ENCODE measurements at regions not wholly inside any gene's neighbourhood (a gene's known extent, or its start where the extent isn't known, plus 50 kb on each side); places are given as distances from the start of the nearest gene placed in this dataset.

GRCh38 chr6:23365732-23366131 lies 760.3 kb upstream of the NRSN1 start:
- Histone ChIP-seq H3K9me3 (ENCODE audit: control insufficient read depth in 2 of 2, low read length in 2 of 2) (peaks cover 0 to 3% of the 10 kb centered on the region in 2 donors), H3K9ac (ENCODE audit: low read depth in 1 of 2, low read length in 2 of 2) (no peak overlapping the region), H3K4me3 (ENCODE audit: low read length in 2 of 2) (no peak overlapping the region), H3K36me3 (ENCODE audit: control insufficient read depth in 2 of 2, insufficient read depth in 2 of 2, low read length in 2 of 2) (no peaks in the 10 kb centered on the region), H3K27me3 (ENCODE audit: control insufficient read depth in 2 of 2, insufficient read depth in 2 of 2, low read length in 2 of 2) (no peaks in the 10 kb centered on the region), H3K27ac (ENCODE audit: low read depth in 2 of 2, low read length in 2 of 2) (no peak overlapping the region), H3K4me1 (ENCODE audit: control insufficient read depth in 2 of 2, insufficient read depth in 2 of 2, low read length in 2 of 2) (no peaks in the 10 kb centered on the region)

DNA sequence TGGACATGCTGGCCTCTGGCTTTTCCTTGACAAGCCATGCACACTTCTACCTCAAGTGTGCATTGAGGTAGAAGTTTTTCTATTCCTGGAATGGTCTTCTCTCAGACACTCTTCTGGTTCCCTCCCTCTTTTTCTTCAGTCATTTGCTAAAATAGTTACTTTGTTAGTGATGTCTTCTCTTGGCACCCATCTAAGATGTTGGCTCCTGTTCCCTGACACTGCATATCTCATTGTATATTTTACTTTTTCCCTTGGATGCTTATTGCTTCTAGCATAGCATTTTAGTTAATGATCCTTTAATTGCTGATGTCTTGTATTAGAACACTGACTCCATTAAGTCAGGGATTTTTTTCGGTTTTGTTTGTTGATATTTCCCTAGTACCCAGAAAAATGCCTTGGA lies 758.7 kb upstream of the NRSN1 start:
- no peak overlapping the region for H3K4me3 ChIP-seq (ENCODE audit: low read length in 2 of 2)
- no peak overlapping the region for H3K27ac ChIP-seq (ENCODE audit: low read depth in 2 of 2, low read length in 2 of 2)
- H3K9ac ChIP-seq (ENCODE audit: low read depth in 1 of 2, low read length in 2 of 2): no peak overlapping the region
- H3K9me3 ChIP-seq (ENCODE audit: control insufficient read depth in 2 of 2, low read length in 2 of 2): peaks cover 0 to 3% of the 10 kb centered on the region in 2 donors
- no peaks in the 10 kb centered on the region for H3K4me1 ChIP-seq (ENCODE audit: control insufficient read depth in 2 of 2, insufficient read depth in 2 of 2, low read length in 2 of 2)
- H3K36me3 ChIP-seq (ENCODE audit: control insufficient read depth in 2 of 2, insufficient read depth in 2 of 2, low read length in 2 of 2): no peaks in the 10 kb centered on the region
- H3K27me3 ChIP-seq (ENCODE audit: control insufficient read depth in 2 of 2, insufficient read depth in 2 of 2, low read length in 2 of 2): no peaks in the 10 kb centered on the region

DNA sequence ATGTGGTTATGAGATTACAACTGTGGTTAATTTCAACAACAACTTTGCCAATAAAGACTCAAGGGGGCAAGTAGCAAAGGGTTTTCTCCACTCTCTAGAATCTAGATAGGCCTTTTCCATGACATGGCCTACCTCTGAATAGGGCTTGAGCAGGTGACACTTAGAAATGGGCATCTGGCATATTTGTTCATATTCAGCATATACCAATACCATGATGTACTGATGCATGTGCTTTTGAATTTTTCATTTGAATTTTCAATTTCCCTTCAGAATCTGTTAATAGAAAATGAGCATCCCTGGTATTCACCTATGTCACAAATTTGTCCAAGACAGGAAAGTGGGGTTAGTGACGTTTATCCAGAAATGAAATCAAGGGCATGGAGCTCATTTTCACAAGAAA lies 757.5 kb upstream of the NRSN1 start:
- Histone ChIP-seq H3K4me3 (ENCODE audit: low read length in 2 of 2) (no peak overlapping the region), H3K36me3 (ENCODE audit: control insufficient read depth in 2 of 2, insufficient read depth in 2 of 2, low read length in 2 of 2) (no peaks in the 10 kb centered on the region)

DNA sequence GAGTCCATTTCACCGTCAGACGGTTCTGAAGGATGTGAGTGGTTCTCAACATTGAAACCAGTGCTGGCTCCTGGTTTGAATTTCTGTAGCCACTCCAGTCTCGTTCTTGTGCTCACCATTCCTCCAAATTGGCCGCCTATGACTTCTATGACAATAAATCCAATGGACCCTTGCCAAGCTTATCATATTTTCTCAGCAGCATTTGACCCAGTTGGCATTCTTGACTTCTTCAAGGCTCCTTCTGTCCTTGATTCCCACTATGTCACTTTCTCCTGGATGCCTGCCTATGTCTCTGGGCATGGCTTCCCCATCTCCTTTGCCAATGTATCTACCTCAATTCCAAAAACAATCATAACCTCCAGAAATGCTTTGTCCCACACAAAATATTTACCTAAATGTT lies 756.0 kb upstream of the NRSN1 start:
- Histone ChIP-seq H3K27ac (ENCODE audit: low read depth in 2 of 2, low read length in 2 of 2) (no peak overlapping the region), H3K36me3 (ENCODE audit: control insufficient read depth in 2 of 2, insufficient read depth in 2 of 2, low read length in 2 of 2) (no peaks in the 10 kb centered on the region), H3K9me3 (ENCODE audit: control insufficient read depth in 2 of 2, low read length in 2 of 2) (peaks cover 0 to 3% of the 10 kb centered on the region in 2 donors), H3K9ac (ENCODE audit: low read depth in 1 of 2, low read length in 2 of 2) (no peak overlapping the region), H3K4me1 (ENCODE audit: control insufficient read depth in 2 of 2, insufficient read depth in 2 of 2, low read length in 2 of 2) (no peaks in the 10 kb centered on the region), H3K27me3 (ENCODE audit: control insufficient read depth in 2 of 2, insufficient read depth in 2 of 2, low read length in 2 of 2) (no peaks in the 10 kb centered on the region), H3K4me3 (ENCODE audit: low read length in 2 of 2) (no peak overlapping the region)

More for the DNA sequence above, 757.5 kb upstream of the NRSN1 start:
- no peaks in the 10 kb centered on the region for H3K27me3 ChIP-seq (ENCODE audit: control insufficient read depth in 2 of 2, insufficient read depth in 2 of 2, low read length in 2 of 2)
- H3K9me3 ChIP-seq (ENCODE audit: control insufficient read depth in 2 of 2, low read length in 2 of 2): peaks cover 0 to 3% of the 10 kb centered on the region in 2 donors
- no peak overlapping the region for H3K27ac ChIP-seq (ENCODE audit: low read depth in 2 of 2, low read length in 2 of 2)
- no peak overlapping the region for H3K9ac ChIP-seq (ENCODE audit: low read depth in 1 of 2, low read length in 2 of 2)
- H3K4me1 ChIP-seq (ENCODE audit: control insufficient read depth in 2 of 2, insufficient read depth in 2 of 2, low read length in 2 of 2): no peaks in the 10 kb centered on the region

DNA sequence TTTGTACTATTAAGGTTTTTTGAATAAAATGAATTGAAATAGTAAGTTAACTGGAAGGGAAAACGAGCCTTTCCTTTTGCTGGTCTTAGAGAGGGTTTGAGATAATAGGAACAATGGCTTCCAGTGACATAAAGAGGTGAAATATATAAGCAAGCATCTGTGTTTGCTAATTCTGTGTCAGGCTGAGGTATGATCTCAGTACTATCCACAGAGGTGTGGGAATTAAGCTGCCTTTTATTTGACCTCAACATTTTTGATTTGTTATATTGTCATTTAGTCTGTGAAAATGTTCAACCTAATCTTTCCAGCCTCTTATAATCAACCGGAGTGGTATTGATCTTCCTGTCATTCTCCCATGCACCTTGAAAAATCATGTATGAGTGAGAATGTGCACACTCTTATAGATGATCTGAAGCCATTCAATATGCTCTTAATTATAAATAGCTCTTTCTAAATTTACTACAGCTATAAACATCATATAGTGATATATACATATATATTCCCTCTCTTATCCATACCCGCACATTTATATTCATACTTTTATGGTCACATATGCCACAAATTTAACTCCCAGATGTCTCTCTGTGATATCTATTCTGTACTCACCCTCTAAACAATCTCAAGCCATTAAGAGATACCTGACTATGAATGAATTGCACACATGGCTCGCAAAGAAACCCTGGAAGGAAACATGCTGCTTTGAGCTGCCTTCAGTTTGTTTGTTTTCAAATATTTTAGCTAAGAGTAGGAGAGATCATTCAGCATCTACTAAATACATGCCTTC lies 754.7 kb upstream of the NRSN1 start:
- H3K9me3 ChIP-seq (ENCODE audit: control insufficient read depth in 2 of 2, low read length in 2 of 2): peaks cover 0 to 3% of the 10 kb centered on the region in 2 donors
- H3K27me3 ChIP-seq (ENCODE audit: control insufficient read depth in 2 of 2, insufficient read depth in 2 of 2, low read length in 2 of 2): no peaks in the 10 kb centered on the region
- H3K27ac ChIP-seq (ENCODE audit: low read depth in 2 of 2, low read length in 2 of 2): no peak overlapping the region
- H3K36me3 ChIP-seq (ENCODE audit: control insufficient read depth in 2 of 2, insufficient read depth in 2 of 2, low read length in 2 of 2): no peaks in the 10 kb centered on the region
- no peak overlapping the region for H3K4me3 ChIP-seq (ENCODE audit: low read length in 2 of 2)
- H3K4me1 ChIP-seq (ENCODE audit: control insufficient read depth in 2 of 2, insufficient read depth in 2 of 2, low read length in 2 of 2): no peaks in the 10 kb centered on the region
- no peak overlapping the region for H3K9ac ChIP-seq (ENCODE audit: low read depth in 1 of 2, low read length in 2 of 2)

GRCh38 chr6:23377830-23378229 lies 748.2 kb upstream of the NRSN1 start:
- Histone ChIP-seq H3K27me3 (ENCODE audit: control insufficient read depth in 2 of 2, insufficient read depth in 2 of 2, low read length in 2 of 2) (no peaks in the 10 kb centered on the region), H3K4me3 (ENCODE audit: low read length in 2 of 2) (no peak overlapping the region), H3K9ac (ENCODE audit: low read depth in 1 of 2, low read length in 2 of 2) (no peak overlapping the region), H3K4me1 (ENCODE audit: control insufficient read depth in 2 of 2, insufficient read depth in 2 of 2, low read length in 2 of 2) (no peaks in the 10 kb centered on the region), H3K36me3 (ENCODE audit: control insufficient read depth in 2 of 2, insufficient read depth in 2 of 2, low read length in 2 of 2) (no peaks in the 10 kb centered on the region), H3K27ac (ENCODE audit: low read depth in 2 of 2, low read length in 2 of 2) (no peak overlapping the region), H3K9me3 (ENCODE audit: control insufficient read depth in 2 of 2, low read length in 2 of 2) (no peaks in the 10 kb centered on the region)

DNA sequence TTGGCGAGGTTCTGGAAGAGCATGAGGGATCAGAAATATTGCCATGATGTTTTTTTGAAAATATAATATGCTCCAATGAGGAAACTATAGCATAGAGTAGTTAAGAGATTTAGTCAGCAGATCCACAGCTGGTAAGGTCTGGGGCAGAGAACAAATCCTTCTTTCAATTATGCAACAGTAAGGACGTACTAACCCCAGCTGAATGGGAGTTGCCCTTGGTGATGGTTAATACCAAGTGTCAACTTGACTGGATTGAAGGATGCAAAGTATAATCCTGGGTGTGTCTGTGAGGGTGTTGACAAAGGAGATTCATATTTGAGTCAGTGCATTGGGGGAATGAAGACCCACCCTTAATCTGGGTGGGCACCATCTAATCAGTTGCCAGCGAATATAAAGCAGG lies 745.5 kb upstream of the NRSN1 start:
- Histone ChIP-seq H3K4me3 (ENCODE audit: low read length in 2 of 2) (no peak overlapping the region), H3K36me3 (ENCODE audit: control insufficient read depth in 2 of 2, insufficient read depth in 2 of 2, low read length in 2 of 2) (no peaks in the 10 kb centered on the region), H3K27ac (ENCODE audit: low read depth in 2 of 2, low read length in 2 of 2) (no peak overlapping the region), H3K9me3 (ENCODE audit: control insufficient read depth in 2 of 2, low read length in 2 of 2) (no peaks in the 10 kb centered on the region), H3K9ac (ENCODE audit: low read depth in 1 of 2, low read length in 2 of 2) (no peak overlapping the region), H3K4me1 (ENCODE audit: control insufficient read depth in 2 of 2, insufficient read depth in 2 of 2, low read length in 2 of 2) (no peaks in the 10 kb centered on the region), H3K27me3 (ENCODE audit: control insufficient read depth in 2 of 2, insufficient read depth in 2 of 2, low read length in 2 of 2) (no peaks in the 10 kb centered on the region)

- no peaks in the 10 kb centered on the region for H3K4me1 ChIP-seq (ENCODE audit: control insufficient read depth in 2 of 2, insufficient read depth in 2 of 2, low read length in 2 of 2)
- H3K9me3 ChIP-seq (ENCODE audit: control insufficient read depth in 2 of 2, low read length in 2 of 2): no peaks in the 10 kb centered on the region
- no peak overlapping the region for H3K27ac ChIP-seq (ENCODE audit: low read depth in 2 of 2, low read length in 2 of 2)
- H3K36me3 ChIP-seq (ENCODE audit: control insufficient read depth in 2 of 2, insufficient read depth in 2 of 2, low read length in 2 of 2): no peaks in the 10 kb centered on the region
- no peak overlapping the region for H3K4me3 ChIP-seq (ENCODE audit: low read length in 2 of 2)
- no peaks in the 10 kb centered on the region for H3K27me3 ChIP-seq (ENCODE audit: control insufficient read depth in 2 of 2, insufficient read depth in 2 of 2, low read length in 2 of 2)
- no peak overlapping the region for H3K9ac ChIP-seq (ENCODE audit: low read depth in 1 of 2, low read length in 2 of 2)
Measured at GRCh38 chr6:23388086-23388783, 737.8 kb upstream of the NRSN1 start.

DNA sequence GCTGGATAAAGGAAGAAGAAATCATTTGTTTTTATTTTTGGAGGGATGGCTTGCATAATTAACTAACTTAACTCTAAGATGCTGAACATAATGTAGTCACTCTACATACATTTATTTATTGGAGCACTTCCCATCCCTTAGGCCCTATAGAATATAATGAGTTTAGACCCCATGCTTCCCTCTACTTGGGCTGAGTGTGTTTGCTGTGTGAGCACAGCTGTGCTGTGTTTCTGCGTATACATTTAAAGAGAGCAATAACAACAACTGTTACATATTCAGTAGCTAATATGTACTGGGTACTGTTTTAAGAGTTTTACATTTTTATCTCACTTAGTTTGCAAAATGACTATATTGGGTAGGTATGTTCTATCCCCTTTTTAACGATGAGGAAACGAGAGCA lies 736.6 kb upstream of the NRSN1 start:
- Histone ChIP-seq H3K36me3 (ENCODE audit: control insufficient read depth in 2 of 2, insufficient read depth in 2 of 2, low read length in 2 of 2) (no peaks in the 10 kb centered on the region), H3K27me3 (ENCODE audit: control insufficient read depth in 2 of 2, insufficient read depth in 2 of 2, low read length in 2 of 2) (no peaks in the 10 kb centered on the region), H3K4me3 (ENCODE audit: low read length in 2 of 2) (no peak overlapping the region), H3K27ac (ENCODE audit: low read depth in 2 of 2, low read length in 2 of 2) (no peak overlapping the region), H3K9ac (ENCODE audit: low read depth in 1 of 2, low read length in 2 of 2) (no peak overlapping the region), H3K4me1 (ENCODE audit: control insufficient read depth in 2 of 2, insufficient read depth in 2 of 2, low read length in 2 of 2) (no peaks in the 10 kb centered on the region), H3K9me3 (ENCODE audit: control insufficient read depth in 2 of 2, low read length in 2 of 2) (no peaks in the 10 kb centered on the region)

DNA sequence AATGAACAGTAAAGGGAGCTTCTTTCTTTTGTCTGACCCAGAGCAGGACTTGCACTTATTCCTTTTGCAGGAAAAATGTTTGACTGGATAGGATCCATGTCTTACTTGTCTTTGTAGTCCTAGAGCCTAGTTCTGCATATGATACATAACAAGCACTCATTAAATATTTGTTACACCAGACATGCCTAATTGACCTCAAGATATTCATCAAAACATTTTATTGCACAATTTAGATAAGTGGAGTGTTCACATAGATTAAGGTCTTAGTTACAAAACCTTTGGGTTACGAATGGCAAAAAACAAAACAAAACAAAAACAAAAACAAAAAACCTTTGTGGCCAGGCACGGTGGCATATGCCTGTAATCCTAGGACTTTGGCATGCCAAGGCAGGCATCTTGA lies 735.8 kb upstream of the NRSN1 start:
- Histone ChIP-seq H3K4me3 (ENCODE audit: low read length in 2 of 2) (no peak overlapping the region), H3K27ac (ENCODE audit: low read depth in 2 of 2, low read length in 2 of 2) (no peak overlapping the region), H3K36me3 (ENCODE audit: control insufficient read depth in 2 of 2, insufficient read depth in 2 of 2, low read length in 2 of 2) (no peaks in the 10 kb centered on the region), H3K4me1 (ENCODE audit: control insufficient read depth in 2 of 2, insufficient read depth in 2 of 2, low read length in 2 of 2) (no peaks in the 10 kb centered on the region), H3K9me3 (ENCODE audit: control insufficient read depth in 2 of 2, low read length in 2 of 2) (no peaks in the 10 kb centered on the region), H3K9ac (ENCODE audit: low read depth in 1 of 2, low read length in 2 of 2) (no peak overlapping the region), H3K27me3 (ENCODE audit: control insufficient read depth in 2 of 2, insufficient read depth in 2 of 2, low read length in 2 of 2) (no peaks in the 10 kb centered on the region)
